ENCODE measurements at regions not wholly inside any gene's neighbourhood (a gene's known extent, or its start where the extent isn't known, plus 50 kb on each side); places are given as distances from the start of the nearest gene placed in this dataset.

- H3K4me3 ChIP-seq (ENCODE audit: low read length in 3 of 3): no peak overlapping the region
- H3K9me3 ChIP-seq (ENCODE audit: control insufficient read depth in 2 of 3, insufficient read depth in 1 of 3, low read length in 3 of 3): no peaks in the 10 kb centered on the region
- no peak for FAIRE-seq
- no peak overlapping the region for H3K27ac ChIP-seq (ENCODE audit: low read depth in 2 of 2, low read length in 2 of 2)
- H3K36me3 ChIP-seq (ENCODE audit: control insufficient read depth in 2 of 3, insufficient read depth in 3 of 3, low read length in 3 of 3): no peaks in the 10 kb centered on the region
- H3K27me3 ChIP-seq (ENCODE audit: control insufficient read depth, insufficient read depth, low read length): no peaks in the 10 kb centered on the region
- intact Hi-C loops (cut with DNase I): no loop called here
- TF ChIP-seq CTCF (IDR thresholded peaks at IDR 0.05; ENCODE audit: borderline replicate concordance, extremely low read depth, insufficient read depth): no peak
- H3K9ac ChIP-seq (ENCODE audit: low read length in 3 of 3): no peak overlapping the region
- DNase-seq: peak in 1 of 5 donors; percentile 50
- H3K4me1 ChIP-seq (ENCODE audit: control insufficient read depth in 2 of 3, insufficient read depth in 2 of 3, low read depth in 1 of 3, low read length in 3 of 3): no peaks in the 10 kb centered on the region
Measured at GRCh38 chr11:134800826-134801225, 388.8 kb upstream of the B3GAT1 start.

- no peaks in the 10 kb centered on the region for H3K4me1 ChIP-seq (ENCODE audit: control insufficient read depth in 2 of 3, insufficient read depth in 2 of 3, low read depth in 1 of 3, low read length in 3 of 3)
- DNase-seq (no peak), FAIRE-seq (no peak)
- H3K9ac ChIP-seq (ENCODE audit: low read length in 3 of 3): no peak overlapping the region
- no peaks in the 10 kb centered on the region for H3K36me3 ChIP-seq (ENCODE audit: control insufficient read depth in 2 of 3, insufficient read depth in 3 of 3, low read length in 3 of 3)
- H3K27ac ChIP-seq (ENCODE audit: low read depth in 2 of 2, low read length in 2 of 2): no peak overlapping the region
- no peak for TF ChIP-seq CTCF (IDR thresholded peaks at IDR 0.05; ENCODE audit: borderline replicate concordance, extremely low read depth, insufficient read depth)
- H3K4me3 ChIP-seq (ENCODE audit: low read length in 3 of 3): no peak overlapping the region
- H3K9me3 ChIP-seq (ENCODE audit: control insufficient read depth in 2 of 3, insufficient read depth in 1 of 3, low read length in 3 of 3): no peaks in the 10 kb centered on the region
- H3K27me3 ChIP-seq (ENCODE audit: control insufficient read depth, insufficient read depth, low read length): no peaks in the 10 kb centered on the region
- intact Hi-C loops (cut with DNase I): no loop called here
Measured at GRCh38 chr11:134800130-134800529, 388.1 kb upstream of the B3GAT1 start.

GRCh38 chr11:134799386-134799785 is 387.3 kb upstream of the B3GAT1 start:
- Histone ChIP-seq H3K9ac (ENCODE audit: low read length in 3 of 3) (no peak overlapping the region), H3K4me1 (ENCODE audit: control insufficient read depth in 2 of 3, insufficient read depth in 2 of 3, low read depth in 1 of 3, low read length in 3 of 3) (no peaks in the 10 kb centered on the region), H3K36me3 (ENCODE audit: control insufficient read depth in 2 of 3, insufficient read depth in 3 of 3, low read length in 3 of 3) (no peaks in the 10 kb centered on the region), H3K27ac (ENCODE audit: low read depth in 2 of 2, low read length in 2 of 2) (no peak overlapping the region), H3K9me3 (ENCODE audit: control insufficient read depth in 2 of 3, insufficient read depth in 1 of 3, low read length in 3 of 3) (no peaks in the 10 kb centered on the region), H3K4me3 (ENCODE audit: low read length in 3 of 3) (no peak overlapping the region), H3K27me3 (ENCODE audit: control insufficient read depth, insufficient read depth, low read length) (no peaks in the 10 kb centered on the region)
- DNase-seq: no peak
- TF ChIP-seq CTCF (IDR thresholded peaks at IDR 0.05; ENCODE audit: borderline replicate concordance, extremely low read depth, insufficient read depth): no peak
- FAIRE-seq: no peak
- intact Hi-C loops (cut with DNase I): no loop called here

GRCh38 chr11:134797411-134798089 is 385.5 kb upstream of the B3GAT1 start:
- intact Hi-C loops (cut with DNase I): no loop called here
- H3K27me3 ChIP-seq (ENCODE audit: control insufficient read depth, insufficient read depth, low read length): no peaks in the 10 kb centered on the region
- FAIRE-seq: no peak
- H3K36me3 ChIP-seq (ENCODE audit: control insufficient read depth in 2 of 3, insufficient read depth in 3 of 3, low read length in 3 of 3): no peaks in the 10 kb centered on the region
- no peaks in the 10 kb centered on the region for H3K4me1 ChIP-seq (ENCODE audit: control insufficient read depth in 2 of 3, insufficient read depth in 2 of 3, low read depth in 1 of 3, low read length in 3 of 3)
- DNase-seq: peak in 1 of 5 donors; percentile 72
- no peaks in the 10 kb centered on the region for H3K9me3 ChIP-seq (ENCODE audit: control insufficient read depth in 2 of 3, insufficient read depth in 1 of 3, low read length in 3 of 3)
- no peak overlapping the region for H3K4me3 ChIP-seq (ENCODE audit: low read length in 3 of 3)
- H3K9ac ChIP-seq (ENCODE audit: low read length in 3 of 3): no peak overlapping the region
- no peak for TF ChIP-seq CTCF (IDR thresholded peaks at IDR 0.05; ENCODE audit: borderline replicate concordance, extremely low read depth, insufficient read depth)
- no peak overlapping the region for H3K27ac ChIP-seq (ENCODE audit: low read depth in 2 of 2, low read length in 2 of 2)
